Lower lobe of right lung (tissue), 2 donors: ENCODE measurements at regions not wholly inside any gene's neighbourhood (a gene's known extent, or its start where the extent isn't known, plus 50 kb on each side); places are given as distances from the start of the nearest gene placed in this dataset.
A peak's percentile ranks its signal among the peaks of the same experiment; 100 is the strongest.

Experiments
- ATAC-seq, 2 donors: fragments of 200-7000 bp; cut with Tn5 transposase; one replicate each; pipeline ENCODE4 v1.9.1; 2020 to 2022; ENCODE audit warnings: mild to moderate bottlenecking in 2 of 2, moderate library complexity in 2 of 2
- DNase-seq: peaks from one replicate; pipeline ENCODE4 v3.0.0-alpha.2; 2020
- H3K27ac ChIP-seq: fragments of 200-600 bp; one replicate; pipeline ENCODE4 v1.8.0; 2022
- H3K27me3 ChIP-seq: fragments of 200-600 bp; one replicate; pipeline ENCODE4 v1.8.0; 2022; ENCODE audit warnings: low read depth
- H3K36me3 ChIP-seq: fragments of 200-600 bp; one replicate; pipeline ENCODE4 v1.8.0; 2022; ENCODE audit warnings: mild to moderate bottlenecking
- H3K4me1 ChIP-seq: fragments of 200-600 bp; one replicate; pipeline ENCODE4 v1.8.0; 2022
- H3K4me3 ChIP-seq: fragments of 200-600 bp; one replicate; pipeline ENCODE4 v1.8.0; 2022; ENCODE audit warnings: mild to moderate bottlenecking
- H3K9me3 ChIP-seq: fragments of 200-600 bp; one replicate; pipeline ENCODE4 v1.8.0; 2022
- intact Hi-C: fragments of 100-400 bp; cut with DNase I; formaldehyde crosslinking; loops from one replicate; pipeline ENCODE4 v1.11.0; 2022
- TF ChIP-seq, protein P1 (sequence below): fragments of 200-600 bp; IDR thresholded peaks from one replicate; pipeline ENCODE4 v1.8.0; 2022; ENCODE audit warnings: antibody characterized with exemption, mild to moderate bottlenecking
- donor health status: DM: no; HTN: yes; CAD: no; lungs with severe emphysema.

DNA sequence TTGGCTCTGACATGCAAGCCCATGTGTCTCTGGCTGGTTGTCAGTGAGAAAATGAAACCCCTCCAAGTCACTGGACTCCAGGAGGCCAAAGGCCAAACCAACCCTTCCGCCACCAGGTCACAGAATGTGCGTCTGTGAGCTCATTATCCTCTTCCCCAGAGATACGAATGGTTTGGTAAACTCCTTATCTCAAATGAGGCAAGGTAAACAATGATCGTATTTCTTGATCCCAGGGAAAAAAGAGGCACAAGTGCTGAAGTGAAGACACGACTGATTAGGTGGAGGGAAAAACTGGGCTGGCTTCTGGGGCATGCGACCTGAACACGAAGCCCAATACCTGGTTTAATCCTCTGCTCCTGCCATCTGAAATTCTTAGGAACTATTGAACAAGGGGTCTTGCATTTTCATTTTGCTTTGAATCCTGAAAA lies 70.6 kb upstream of the ARID5B start:
- Histone ChIP-seq H3K4me1 (peaks cover 24% of the 10 kb centered on the region), H3K9me3 (no peaks in the 10 kb centered on the region), H3K27me3 (no peaks in the 10 kb centered on the region), H3K36me3 (no peaks in the 10 kb centered on the region), H3K27ac (peak overlapping the region; percentile 28), H3K4me3 (no peak overlapping the region)
- no peak for ATAC-seq
- TF ChIP-seq, protein P1, sequence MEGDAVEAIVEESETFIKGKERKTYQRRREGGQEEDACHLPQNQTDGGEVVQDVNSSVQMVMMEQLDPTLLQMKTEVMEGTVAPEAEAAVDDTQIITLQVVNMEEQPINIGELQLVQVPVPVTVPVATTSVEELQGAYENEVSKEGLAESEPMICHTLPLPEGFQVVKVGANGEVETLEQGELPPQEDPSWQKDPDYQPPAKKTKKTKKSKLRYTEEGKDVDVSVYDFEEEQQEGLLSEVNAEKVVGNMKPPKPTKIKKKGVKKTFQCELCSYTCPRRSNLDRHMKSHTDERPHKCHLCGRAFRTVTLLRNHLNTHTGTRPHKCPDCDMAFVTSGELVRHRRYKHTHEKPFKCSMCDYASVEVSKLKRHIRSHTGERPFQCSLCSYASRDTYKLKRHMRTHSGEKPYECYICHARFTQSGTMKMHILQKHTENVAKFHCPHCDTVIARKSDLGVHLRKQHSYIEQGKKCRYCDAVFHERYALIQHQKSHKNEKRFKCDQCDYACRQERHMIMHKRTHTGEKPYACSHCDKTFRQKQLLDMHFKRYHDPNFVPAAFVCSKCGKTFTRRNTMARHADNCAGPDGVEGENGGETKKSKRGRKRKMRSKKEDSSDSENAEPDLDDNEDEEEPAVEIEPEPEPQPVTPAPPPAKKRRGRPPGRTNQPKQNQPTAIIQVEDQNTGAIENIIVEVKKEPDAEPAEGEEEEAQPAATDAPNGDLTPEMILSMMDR: no peak
- no peak for DNase-seq
- intact Hi-C loops: no loop called here

DNA sequence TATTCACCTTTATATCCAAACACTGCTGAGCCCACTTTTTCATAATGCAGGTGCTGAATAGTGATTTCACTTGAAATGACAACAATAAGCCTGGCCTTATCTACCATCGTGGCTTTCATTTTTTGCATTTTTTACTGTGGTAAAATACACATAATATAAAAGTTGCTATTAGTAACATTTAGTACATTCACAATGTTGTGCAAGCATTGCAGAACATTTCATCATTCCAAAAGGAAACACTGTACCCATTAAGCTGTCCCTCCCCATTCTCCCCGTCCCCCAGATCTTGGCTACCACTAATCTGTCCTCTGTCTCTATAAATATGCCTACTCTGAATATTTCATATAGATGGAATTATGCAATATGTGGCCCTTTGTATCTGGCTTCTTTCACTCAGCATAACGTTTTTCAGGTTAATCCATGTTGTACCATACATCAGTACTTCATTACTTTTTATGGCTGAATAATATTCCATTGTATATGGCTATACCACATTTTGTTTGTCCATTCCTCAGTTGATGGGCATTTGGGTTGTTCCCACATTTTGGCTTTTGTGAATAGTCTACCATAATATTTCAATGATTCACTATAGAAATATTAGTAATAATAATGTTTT lies 68.5 kb upstream of the ARID5B start:
- TF ChIP-seq, protein P1: no peak
- Histone ChIP-seq H3K27me3 (no peaks in the 10 kb centered on the region), H3K4me3 (no peak overlapping the region), H3K36me3 (no peaks in the 10 kb centered on the region), H3K9me3 (no peaks in the 10 kb centered on the region), H3K27ac (no peak overlapping the region), H3K4me1 (peaks cover 45% of the 10 kb centered on the region)
- ATAC-seq (peak in 1 of 2 donors; percentile 35), DNase-seq (no peak)
- intact Hi-C loops: no loop called here

DNA sequence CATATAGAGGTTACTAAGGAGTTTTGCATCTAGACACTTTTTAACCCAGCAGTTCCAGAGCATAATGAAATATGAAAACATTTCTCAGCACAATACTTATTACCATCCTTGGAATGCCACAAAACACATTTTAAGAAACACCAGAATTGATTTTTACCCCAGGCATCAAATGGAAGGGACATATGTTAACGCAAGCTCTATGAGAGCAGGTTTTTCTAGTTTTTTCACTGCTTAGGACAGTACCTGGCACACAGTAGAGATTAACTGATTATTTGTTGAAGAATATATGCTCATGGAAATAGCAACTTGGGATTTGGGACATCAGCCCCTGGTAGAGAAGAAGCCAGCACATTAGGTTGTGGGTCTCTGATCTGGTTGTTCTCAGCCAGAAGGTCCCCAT lies 67.0 kb upstream of the ARID5B start:
- no peak overlapping the region for H3K4me3 ChIP-seq
- H3K36me3 ChIP-seq: no peaks in the 10 kb centered on the region
- TF ChIP-seq, protein P1: no peak
- no peak for ATAC-seq
- H3K27ac ChIP-seq: no peak overlapping the region
- H3K9me3 ChIP-seq: no peaks in the 10 kb centered on the region
- DNase-seq: no peak
- no peaks in the 10 kb centered on the region for H3K27me3 ChIP-seq
- H3K4me1 ChIP-seq: peaks cover 48% of the 10 kb centered on the region
- intact Hi-C loops: no loop called here

DNA sequence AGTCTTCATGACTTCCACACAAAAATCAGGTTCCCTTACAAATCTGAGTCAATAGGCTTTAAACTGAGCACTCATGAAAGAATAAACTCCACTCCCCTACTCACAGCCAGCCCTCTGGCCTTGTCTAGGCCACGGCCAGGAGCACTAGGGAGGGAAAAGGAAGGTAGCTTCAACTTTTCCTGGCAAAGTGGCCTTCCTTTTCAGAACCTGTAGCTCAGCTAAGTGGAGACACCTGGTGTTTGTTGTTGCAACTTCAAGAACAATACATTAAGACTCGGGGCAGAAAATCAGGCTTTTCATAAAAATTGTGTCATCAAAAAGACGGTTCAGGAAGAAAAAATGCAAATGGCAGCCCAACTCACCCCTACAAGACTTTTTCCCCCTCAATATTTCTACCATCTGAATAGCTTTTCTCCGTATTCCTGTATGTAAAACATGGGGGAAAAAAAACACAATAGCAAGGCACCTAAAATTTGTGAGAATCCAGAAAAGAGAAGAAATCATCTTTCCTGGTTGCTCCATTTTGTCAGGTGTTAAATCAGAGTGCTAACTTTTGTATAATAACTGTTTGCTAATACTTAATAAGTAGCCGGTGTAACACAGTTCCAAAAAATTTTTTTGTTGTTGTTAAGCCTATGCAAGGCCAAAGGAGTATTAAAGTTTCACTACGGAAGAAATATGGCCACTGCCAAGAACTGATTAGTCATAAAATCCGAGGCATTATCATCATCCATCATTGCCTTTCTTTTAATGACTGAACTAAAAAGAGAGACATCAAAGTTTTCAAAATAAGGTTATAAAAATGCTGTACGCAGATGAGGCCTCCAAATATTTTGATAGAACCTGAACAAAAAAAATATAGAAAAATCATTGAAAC lies 66.2 kb upstream of the ARID5B start:
- Histone ChIP-seq H3K4me3 (no peak overlapping the region), H3K36me3 (no peaks in the 10 kb centered on the region), H3K27ac (peak overlapping the region; percentile 47), H3K4me1 (peaks cover 41% of the 10 kb centered on the region), H3K9me3 (no peaks in the 10 kb centered on the region), H3K27me3 (no peaks in the 10 kb centered on the region)
- DNase-seq: no peak
- TF ChIP-seq, protein P1: peak; percentile 37
- ATAC-seq: peak; percentile 56 to 58
- intact Hi-C loops: no loop called here

DNA sequence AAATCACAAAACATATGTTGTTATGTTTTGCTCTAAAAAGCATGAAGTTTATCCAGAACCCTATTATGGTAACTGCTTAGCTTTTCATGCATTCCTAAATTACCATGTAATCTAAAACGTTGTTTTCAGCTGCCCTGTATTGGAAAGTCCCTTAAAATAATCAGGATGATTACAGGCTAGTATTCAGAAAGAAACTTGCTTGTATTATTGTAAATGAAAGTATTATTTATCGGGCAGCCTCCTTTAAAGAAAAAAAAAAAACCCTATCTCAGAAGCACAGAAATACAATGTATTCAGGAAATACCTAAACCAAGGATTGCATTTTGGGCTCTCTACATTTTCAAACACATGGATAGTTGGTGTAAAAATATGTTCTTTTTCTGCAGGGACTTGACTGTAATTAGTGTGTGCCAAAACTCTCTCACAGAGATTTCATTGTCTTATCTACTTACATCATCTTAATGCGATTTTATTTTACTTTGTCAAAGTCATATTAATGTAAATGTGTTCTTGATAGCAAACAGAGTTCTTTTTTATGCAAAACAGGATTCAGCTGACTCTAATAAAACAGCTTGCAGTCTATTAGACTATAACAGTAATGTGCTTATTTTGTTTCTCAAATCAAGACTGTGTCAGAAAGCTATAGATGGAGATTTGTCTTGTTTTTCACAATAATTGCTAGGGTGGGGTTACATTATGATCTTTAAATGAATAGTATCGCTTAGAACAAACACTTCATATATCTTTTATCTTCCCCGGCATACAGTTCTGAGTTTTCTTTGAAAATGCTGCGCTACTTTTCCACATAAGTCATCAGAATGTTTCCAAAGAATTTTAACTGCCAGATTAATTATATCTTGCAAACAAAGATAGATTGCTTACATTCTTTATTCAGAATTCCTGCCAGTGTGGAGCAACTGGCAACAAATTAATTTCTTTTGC lies 65.3 kb upstream of the ARID5B start:
- DNase-seq: no peak
- ATAC-seq: no peak
- Histone ChIP-seq H3K27me3 (no peaks in the 10 kb centered on the region), H3K4me3 (no peak overlapping the region), H3K4me1 (peaks cover 37% of the 10 kb centered on the region), H3K27ac (peak overlapping the region; percentile 47), H3K9me3 (no peaks in the 10 kb centered on the region), H3K36me3 (no peaks in the 10 kb centered on the region)
- intact Hi-C loops: no loop called here
- TF ChIP-seq, protein P1: no peak
